GM21528 (cell line): ENCODE measurements at regions not wholly inside any gene's neighbourhood (a gene's known extent, or its start where the extent isn't known, plus 50 kb on each side); places are given as distances from the start of the nearest gene placed in this dataset.

Source experiments
- ATAC-seq: cut with Tn5 transposase; IDR thresholded peaks from one replicate; pipeline ENCODE4 v1.9.1; 2021; ENCODE audit warnings: mild to moderate bottlenecking, moderate library complexity; ENCODE audit not compliant: unreplicated experiment, low FRiP score

- no peak for ATAC-seq
Observed at GRCh38 chr15:47607695-47608094, 109.6 kb upstream of the SEMA6D start.

DNA sequence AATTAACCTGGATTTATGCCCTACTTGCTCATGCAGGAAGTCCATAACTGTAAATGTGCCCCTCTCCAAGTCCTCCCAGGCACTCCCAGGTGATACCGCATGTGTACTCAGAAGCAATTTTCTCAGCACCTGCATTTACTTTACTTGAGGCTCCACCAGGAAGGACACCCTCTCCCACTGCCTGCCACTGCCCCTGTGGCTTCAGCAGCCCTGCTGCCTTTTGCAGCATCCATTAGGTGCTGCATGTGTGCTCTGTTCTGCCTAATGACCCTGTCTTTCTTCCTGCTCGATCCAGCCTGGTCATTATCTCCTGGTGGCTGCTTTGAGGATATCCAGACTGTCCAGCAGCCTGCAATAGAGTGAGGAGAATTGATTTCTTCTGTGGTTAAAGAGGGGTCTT lies 107.6 kb upstream of the SEMA6D start:
- no peak for ATAC-seq

DNA sequence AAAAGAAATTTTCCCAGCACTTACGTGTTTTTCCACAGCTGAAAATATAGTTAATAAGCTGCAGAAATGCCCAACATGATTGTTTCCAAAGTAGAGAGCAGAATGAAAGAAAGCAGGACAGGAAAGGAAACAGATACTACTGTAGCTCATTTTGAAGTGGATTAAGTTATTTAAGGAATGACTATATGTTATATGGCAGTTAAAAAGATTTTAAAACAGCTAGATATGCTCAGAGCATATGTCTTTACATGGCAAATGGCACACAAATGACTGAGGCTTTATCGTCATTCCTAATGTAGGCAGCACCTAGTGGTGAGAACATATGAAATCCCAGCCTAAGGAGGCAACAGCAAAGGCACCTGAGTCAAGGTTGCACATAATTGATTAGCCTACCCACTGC lies 106.6 kb upstream of the SEMA6D start:
- no peak for ATAC-seq

- no peak for ATAC-seq
Observed at GRCh38 chr15:47614360-47615011, 102.8 kb upstream of the SEMA6D start.

GRCh38 chr15:47616876-47617275 lies 100.4 kb upstream of the SEMA6D start:
- ATAC-seq = no peak

DNA sequence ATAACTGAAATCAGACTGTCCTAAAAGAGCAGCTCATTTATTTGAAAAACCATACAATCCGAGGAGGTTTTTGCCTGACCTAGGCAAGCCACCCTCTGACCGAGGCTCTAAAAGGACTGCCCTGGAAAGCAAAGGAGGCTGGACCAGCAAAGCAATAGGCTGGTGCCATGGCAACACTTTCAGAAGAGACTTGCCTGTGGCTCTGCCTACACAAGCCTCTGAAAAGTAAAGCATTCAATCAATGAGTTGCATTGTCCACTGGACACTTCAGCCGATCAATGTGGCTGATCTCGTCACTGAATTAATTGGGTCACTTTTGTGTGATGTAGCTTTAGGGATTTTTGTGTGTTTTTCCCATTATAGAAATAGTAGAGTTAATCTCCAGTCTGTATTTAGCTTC lies 99.1 kb upstream of the SEMA6D start:
- no peak for ATAC-seq

GRCh38 chr15:47620960-47621681 lies 96.2 kb upstream of the SEMA6D start:
- ATAC-seq = no peak

GRCh38 chr15:47622055-47622454 lies 95.2 kb upstream of the SEMA6D start:
- ATAC-seq = no peak

GRCh38 chr15:47624503-47624902 lies 92.8 kb upstream of the SEMA6D start:
- ATAC-seq = no peak

DNA sequence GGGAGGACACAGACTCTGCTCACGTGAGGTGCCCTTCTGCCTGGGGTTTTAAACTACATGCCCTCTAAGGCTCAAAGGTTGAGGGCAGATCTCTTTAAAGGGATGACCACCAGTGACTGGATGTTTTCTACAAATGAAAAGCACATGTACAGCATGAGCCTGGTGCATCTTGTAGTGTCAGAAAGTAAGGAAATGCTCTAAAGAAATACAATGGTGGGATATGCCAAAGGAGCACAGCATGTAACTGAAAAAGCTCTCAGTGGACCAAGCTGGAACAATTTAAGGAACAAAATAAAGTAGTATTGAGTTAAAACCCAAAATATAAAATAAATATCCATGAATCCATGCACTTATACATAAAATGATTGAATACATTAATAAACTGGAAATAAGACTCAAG lies 78.3 kb upstream of the SEMA6D start:
- ATAC-seq = no peak

DNA sequence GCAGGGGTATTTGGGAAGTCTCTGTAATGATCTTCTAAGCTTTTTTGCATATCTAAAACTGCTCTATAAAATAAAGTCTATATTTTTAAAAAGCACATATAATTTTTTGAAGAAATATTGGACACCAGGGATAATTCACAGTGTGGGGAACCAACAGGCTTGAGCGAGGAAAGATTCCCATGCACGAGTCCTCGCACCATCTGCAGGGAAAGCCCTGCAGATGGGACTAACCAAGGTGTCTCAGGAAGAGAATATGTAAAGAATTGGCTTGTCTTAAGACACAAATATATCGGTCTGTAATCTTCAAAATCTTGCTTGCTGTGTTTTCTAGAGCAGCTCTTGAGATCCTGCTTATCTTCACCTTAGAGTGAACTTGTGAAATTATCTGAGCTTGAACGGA lies 77.2 kb upstream of the SEMA6D start:
- ATAC-seq = no peak

GRCh38 chr15:47640901-47641300 lies 76.4 kb upstream of the SEMA6D start:
- no peak for ATAC-seq

- ATAC-seq = no peak
Observed at GRCh38 chr15:47644722-47645121, 72.6 kb upstream of the SEMA6D start.

DNA sequence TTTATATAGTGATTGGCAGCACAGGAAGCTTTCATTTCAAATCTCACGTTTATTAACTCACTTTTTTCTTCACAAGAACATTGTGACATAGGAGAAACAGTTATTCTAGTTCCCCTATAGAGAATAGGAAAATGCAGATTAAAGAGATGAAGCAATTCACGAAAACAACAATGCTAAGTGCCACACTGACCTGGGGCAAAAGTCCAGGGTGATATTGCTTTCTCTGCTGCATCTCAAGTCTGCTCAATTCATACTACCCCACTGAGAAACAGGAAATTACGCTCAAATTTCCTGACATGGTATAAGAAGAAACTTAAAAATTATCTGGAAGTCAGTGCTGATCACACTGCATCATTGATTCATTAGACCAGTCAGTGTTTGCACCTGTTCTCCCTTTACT lies 66.7 kb upstream of the SEMA6D start:
- ATAC-seq = no peak

DNA sequence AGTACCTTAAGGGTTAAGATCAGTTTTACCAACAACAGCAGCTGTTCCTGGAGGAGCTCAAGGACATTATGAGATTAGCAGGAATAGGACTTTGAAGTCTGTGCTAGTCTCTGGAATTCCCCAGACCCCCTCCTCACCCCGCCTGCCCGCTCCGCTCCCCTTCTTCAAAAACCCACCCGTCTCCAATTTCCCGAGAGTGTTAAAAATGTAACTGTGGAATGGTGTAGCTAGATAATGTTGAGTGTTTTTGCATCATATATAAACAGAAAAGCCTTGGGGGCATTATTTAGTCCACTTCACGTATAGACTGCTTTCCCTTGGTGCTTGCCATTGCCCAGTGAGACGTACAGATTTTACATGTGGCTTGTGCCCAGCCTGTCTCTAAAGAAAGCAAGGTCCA lies 65.0 kb upstream of the SEMA6D start:
- no peak for ATAC-seq

- no peak for ATAC-seq
Observed at GRCh38 chr15:47652844-47653243, 64.5 kb upstream of the SEMA6D start.

- no peak for ATAC-seq
Observed at GRCh38 chr15:47661661-47662180, 55.6 kb upstream of the SEMA6D start.

GRCh38 chr15:47663101-47663500 lies 54.2 kb upstream of the SEMA6D start:
- ATAC-seq = no peak
